Hepatocyte (in vitro differentiated cells): ENCODE measurements at regions not wholly inside any gene's neighbourhood (a gene's known extent, or its start where the extent isn't known, plus 50 kb on each side); places are given as distances from the start of the nearest gene placed in this dataset.

Source experiments
- DNase-seq: peaks from one replicate; pipeline ENCODE4 v3.0.0-alpha.2; 2016; ENCODE audit warnings: low spot score
- H2AFZ ChIP-seq: fragments of 200-600 bp; sonication (generic); 2 replicates; pipeline ENCODE4 v1.6.0; 2016; ENCODE audit warnings: antibody characterized with exemption, mild to moderate bottlenecking
- H3K27ac ChIP-seq: fragments of 200-600 bp; sonication (generic); 2 replicates; pipeline ENCODE4 v1.5.1; 2016; ENCODE audit warnings: mild to moderate bottlenecking
- H3K27me3 ChIP-seq: fragments of 200-600 bp; sonication (generic); 2 replicates; pipeline ENCODE4 v1.6.1; 2016
- H3K36me3 ChIP-seq: fragments of 200-600 bp; sonication (generic); replicated peaks from 2 replicates; pipeline ENCODE4 v1.5.1; 2016; ENCODE audit warnings: low read depth; ENCODE audit not compliant: insufficient read depth
- H3K4me1 ChIP-seq: fragments of 200-600 bp; sonication (generic); 2 replicates; pipeline ENCODE4 v1.5.1; 2016; ENCODE audit warnings: mild to moderate bottlenecking, moderate library complexity; ENCODE audit not compliant: insufficient read depth
- H3K4me2 ChIP-seq: fragments of 200-600 bp; sonication (generic); 2 replicates; pipeline ENCODE4 v1.6.0; 2016
- H3K4me3 ChIP-seq: fragments of 200-600 bp; sonication (generic); 2 replicates; pipeline ENCODE4 v1.5.1; 2016; ENCODE audit warnings: mild to moderate bottlenecking
- H3K79me2 ChIP-seq: fragments of 200-600 bp; sonication (generic); 2 replicates; pipeline ENCODE4 v1.6.0; 2017; ENCODE audit warnings: mild to moderate bottlenecking
- H3K9me2 ChIP-seq: fragments of 200-600 bp; sonication (generic); replicated peaks from 2 replicates; pipeline ENCODE4 v1.6.0; 2017; ENCODE audit warnings: mild to moderate bottlenecking; ENCODE audit not compliant: insufficient read depth
- H3K9me3 ChIP-seq: fragments of 200-600 bp; sonication (generic); 2 replicates; pipeline ENCODE4 v1.5.1; 2016; ENCODE audit warnings: low read depth, mild to moderate bottlenecking
- H4K20me1 ChIP-seq: fragments of 200-600 bp; sonication (generic); 2 replicates; pipeline ENCODE4 v1.6.0; 2016; ENCODE audit warnings: mild to moderate bottlenecking; ENCODE audit not compliant: insufficient read depth, poor library complexity, severe bottlenecking
- CTCF ChIP-seq: fragments of 200-600 bp; sonication (generic); IDR thresholded peaks from 2 replicates; pipeline ENCODE4 v1.5.1; 2016; ENCODE audit warnings: antibody characterized with exemption, mild to moderate bottlenecking; ENCODE audit not compliant: poor library complexity
- EZH2 ChIP-seq: fragments of 200-600 bp; sonication (generic); IDR thresholded peaks from 2 replicates; pipeline ENCODE4 v1.6.1; 2016; ENCODE audit warnings: antibody characterized with exemption, mild to moderate bottlenecking, borderline replicate concordance
- EZH2phosphoT487 ChIP-seq: fragments of 200-600 bp; sonication (generic); IDR thresholded peaks from one replicate; pipeline ENCODE4 v1.6.1; 2018; ENCODE audit warnings: antibody characterized with exemption, mild to moderate bottlenecking, low read depth, moderate library complexity; ENCODE audit not compliant: unreplicated experiment, severe bottlenecking
- WGBS: methylation state at CpG from one replicate; pipeline ENCODE4 v1.1.6; 2016; ENCODE audit warnings: low lambda C conversion rate; ENCODE audit errors: missing lambda C conversion rate; 5-methylcytosine and 5-hydroxymethylcytosine counted together

- no peaks in the 10 kb centered on the region for H3K9me3 ChIP-seq
- H3K4me2 ChIP-seq: no peak overlapping the region
- no peaks in the 10 kb centered on the region for H3K36me3 ChIP-seq
- H3K27me3 ChIP-seq: no peaks in the 10 kb centered on the region
- H4K20me1 ChIP-seq: no peaks in the 10 kb centered on the region
- H3K9me2 ChIP-seq: no peaks in the 10 kb centered on the region
- no peaks in the 10 kb centered on the region for H3K4me1 ChIP-seq
- TF ChIP-seq CTCF: no peak
- no peak for TF ChIP-seq EZH2
- no peak for TF ChIP-seq EZH2phosphoT487
- no peak overlapping the region for H2AFZ ChIP-seq
- DNase-seq: no peak
- no peak overlapping the region for H3K27ac ChIP-seq
- WGBS: 70% methylated on average over 4 of the region's 4 CpGs
- no peak overlapping the region for H3K4me3 ChIP-seq
- no peaks in the 10 kb centered on the region for H3K79me2 ChIP-seq
Observed at GRCh38 chr2:157190151-157190550, 67.4 kb upstream of the GALNT5 start.

GRCh38 chr2:157191186-157191585 lies 66.3 kb upstream of the GALNT5 start:
- Histone ChIP-seq H3K79me2 (no peaks in the 10 kb centered on the region), H3K9me2 (no peaks in the 10 kb centered on the region), H2AFZ (no peak overlapping the region), H4K20me1 (no peaks in the 10 kb centered on the region), H3K4me3 (no peak overlapping the region), H3K4me1 (no peaks in the 10 kb centered on the region), H3K36me3 (no peaks in the 10 kb centered on the region), H3K9me3 (no peaks in the 10 kb centered on the region), H3K27me3 (no peaks in the 10 kb centered on the region), H3K27ac (no peak overlapping the region), H3K4me2 (no peak overlapping the region)
- DNase-seq: no peak
- TF ChIP-seq CTCF: no peak
- TF ChIP-seq EZH2phosphoT487: no peak
- TF ChIP-seq EZH2: no peak
- WGBS: 93% methylated on average over 2 of the region's 2 CpGs

GRCh38 chr2:157192445-157193423 lies 64.8 kb upstream of the GALNT5 start:
- no peaks in the 10 kb centered on the region for H3K79me2 ChIP-seq
- no peak overlapping the region for H3K4me2 ChIP-seq
- H3K9me2 ChIP-seq: no peaks in the 10 kb centered on the region
- WGBS: 88% methylated on average over 8 of the region's 8 CpGs
- no peaks in the 10 kb centered on the region for H3K9me3 ChIP-seq
- no peak for TF ChIP-seq CTCF
- TF ChIP-seq EZH2phosphoT487: no peak
- TF ChIP-seq EZH2: no peak
- no peaks in the 10 kb centered on the region for H3K4me1 ChIP-seq
- no peak overlapping the region for H3K27ac ChIP-seq
- H3K4me3 ChIP-seq: no peak overlapping the region
- H4K20me1 ChIP-seq: no peaks in the 10 kb centered on the region
- H3K27me3 ChIP-seq: no peaks in the 10 kb centered on the region
- H2AFZ ChIP-seq: no peak overlapping the region
- H3K36me3 ChIP-seq: no peaks in the 10 kb centered on the region
- DNase-seq: no peak
